Fibroblast of lung (primary cell): ENCODE measurements at regions not wholly inside any gene's neighbourhood (a gene's known extent, or its start where the extent isn't known, plus 50 kb on each side); places are given as distances from the start of the nearest gene placed in this dataset.

Experiments used
- DNase-seq, 2 donors: peaks; one replicate each; pipeline versions ENCODE4 v3.0.0 to v3.0.0-alpha.2; 2010; ENCODE audit warnings: low read depth in 2 of 2
- H2AFZ ChIP-seq: 2 replicates; pipeline ENCODE4 v1.5.1; 2012; ENCODE audit warnings: low read length, control low read depth, inconsistent platforms
- H3K27ac ChIP-seq: 2 replicates; pipeline ENCODE4 v1.5.1; 2011; ENCODE audit warnings: low read length, control low read depth; ENCODE audit not compliant: insufficient read depth
- H3K27me3 ChIP-seq: 2 replicates; pipeline ENCODE4 v1.5.1; 2011; ENCODE audit warnings: mild to moderate bottlenecking, low read length; ENCODE audit not compliant: control insufficient read depth, insufficient read depth
- H3K36me3 ChIP-seq: 2 replicates; pipeline ENCODE4 v1.5.1; 2011; ENCODE audit warnings: low read length; ENCODE audit not compliant: control insufficient read depth, insufficient read depth
- H3K4me1 ChIP-seq: 2 replicates; pipeline ENCODE4 v1.5.1; 2011; ENCODE audit warnings: low read length; ENCODE audit not compliant: control insufficient read depth, insufficient read depth; ENCODE audit errors: extremely low read depth
- H3K4me2 ChIP-seq: 2 replicates; pipeline ENCODE4 v1.5.1; 2011; ENCODE audit warnings: low read length, control low read depth; ENCODE audit not compliant: insufficient read depth; ENCODE audit errors: extremely low read depth
- H3K4me3 ChIP-seq, 4 experiments: fragments of 200-600 bp in 1 of 4; sonication (generic) in 1 of 4; replicated peaks in 1 of 4; 2 replicates each; pipeline ENCODE4 v1.5.1; 2011 to 2016; ENCODE audit warnings: low read length in 4 of 4, low read depth in 3 of 4, mild to moderate bottlenecking in 3 of 4, control low read depth in 2 of 4, inconsistent platforms in 1 of 4, mixed read lengths in 1 of 4; ENCODE audit not compliant: insufficient read depth in 1 of 4; ENCODE audit errors: control extremely low read depth in 1 of 4
- H3K79me2 ChIP-seq: 2 replicates; pipeline ENCODE4 v1.5.1; 2012; ENCODE audit warnings: mild to moderate bottlenecking, low read length, inconsistent platforms; ENCODE audit not compliant: control insufficient read depth, insufficient read depth
- H3K9ac ChIP-seq: 2 replicates; pipeline ENCODE4 v1.5.1; 2011; ENCODE audit warnings: mild to moderate bottlenecking, low read length, control low read depth; ENCODE audit not compliant: insufficient read depth
- H3K9me3 ChIP-seq: 2 replicates; pipeline ENCODE4 v1.5.1; 2012; ENCODE audit warnings: low read depth, low read length; ENCODE audit not compliant: control insufficient read depth, insufficient read depth
- H4K20me1 ChIP-seq: 2 replicates; pipeline ENCODE4 v1.5.1; 2011; ENCODE audit warnings: low read length; ENCODE audit not compliant: control insufficient read depth, insufficient read depth; ENCODE audit errors: extremely low read depth
- EZH2 ChIP-seq: IDR thresholded peaks from 2 replicates; pipeline ENCODE4 v1.5.1; 2012; ENCODE audit warnings: low read length, control low read depth, mild to moderate bottlenecking; ENCODE audit errors: missing control alignments
- TF ChIP-seq, protein P1 (sequence below), 2 donors: IDR thresholded peaks in 1 of 2; conservative IDR thresholded peaks in 1 of 2; 1 replicate in 1 of 2; 2 replicates in 1 of 2; pipeline ENCODE4 v1.5.1; 2011 to 2012; ENCODE audit warnings: low read length in 2 of 2, control low read depth in 1 of 2, inconsistent platforms in 1 of 2, low read depth in 1 of 2, mild to moderate bottlenecking in 1 of 2

GRCh38 chr1:234907208-234907939 lies 221.3 kb downstream of the TOMM20 start:
- no peak for DNase-seq
- H3K27ac ChIP-seq: peak overlapping the region; percentile 18
- no peaks in the 10 kb centered on the region for H3K36me3 ChIP-seq
- TF ChIP-seq, protein P1, sequence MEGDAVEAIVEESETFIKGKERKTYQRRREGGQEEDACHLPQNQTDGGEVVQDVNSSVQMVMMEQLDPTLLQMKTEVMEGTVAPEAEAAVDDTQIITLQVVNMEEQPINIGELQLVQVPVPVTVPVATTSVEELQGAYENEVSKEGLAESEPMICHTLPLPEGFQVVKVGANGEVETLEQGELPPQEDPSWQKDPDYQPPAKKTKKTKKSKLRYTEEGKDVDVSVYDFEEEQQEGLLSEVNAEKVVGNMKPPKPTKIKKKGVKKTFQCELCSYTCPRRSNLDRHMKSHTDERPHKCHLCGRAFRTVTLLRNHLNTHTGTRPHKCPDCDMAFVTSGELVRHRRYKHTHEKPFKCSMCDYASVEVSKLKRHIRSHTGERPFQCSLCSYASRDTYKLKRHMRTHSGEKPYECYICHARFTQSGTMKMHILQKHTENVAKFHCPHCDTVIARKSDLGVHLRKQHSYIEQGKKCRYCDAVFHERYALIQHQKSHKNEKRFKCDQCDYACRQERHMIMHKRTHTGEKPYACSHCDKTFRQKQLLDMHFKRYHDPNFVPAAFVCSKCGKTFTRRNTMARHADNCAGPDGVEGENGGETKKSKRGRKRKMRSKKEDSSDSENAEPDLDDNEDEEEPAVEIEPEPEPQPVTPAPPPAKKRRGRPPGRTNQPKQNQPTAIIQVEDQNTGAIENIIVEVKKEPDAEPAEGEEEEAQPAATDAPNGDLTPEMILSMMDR (conservative IDR thresholded peaks at IDR 0.05 in 1 of 2, IDR thresholded peaks at IDR 0.05 in 1 of 2; ENCODE audit: low read depth in 1 of 2, low read length in 2 of 2): no peak
- TF ChIP-seq EZH2: no peak
- no peaks in the 10 kb centered on the region for H3K79me2 ChIP-seq
- no peak overlapping the region for H3K4me2 ChIP-seq
- H3K9ac ChIP-seq: no peak overlapping the region
- H3K9me3 ChIP-seq: no peaks in the 10 kb centered on the region
- no peaks in the 10 kb centered on the region for H4K20me1 ChIP-seq
- H3K4me3 ChIP-seq: no peak overlapping the region
- no peaks in the 10 kb centered on the region for H3K27me3 ChIP-seq
- H3K4me1 ChIP-seq: peaks cover 2% of the 10 kb centered on the region
- H2AFZ ChIP-seq: no peak overlapping the region

DNA sequence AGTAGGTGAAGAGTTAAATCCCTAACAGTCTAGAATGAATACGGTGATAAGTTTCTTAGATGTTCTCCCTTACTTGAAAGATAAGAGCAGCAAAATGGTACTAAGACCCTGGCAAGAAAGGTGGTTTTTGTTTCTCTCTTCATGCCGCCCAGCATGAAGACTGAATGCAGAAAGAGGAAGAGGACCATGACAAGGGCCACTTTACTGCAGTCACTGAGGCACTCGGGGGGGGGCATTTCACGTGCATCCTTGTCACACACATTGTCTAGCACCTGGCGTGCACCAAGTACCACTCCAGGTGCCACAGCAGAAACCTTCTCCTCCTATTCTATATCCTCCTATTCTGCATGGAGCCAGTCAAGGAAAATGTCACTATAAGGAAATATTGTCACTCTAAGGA lies 222.0 kb downstream of the TOMM20 start:
- no peak overlapping the region for H2AFZ ChIP-seq
- H3K4me2 ChIP-seq: no peak overlapping the region
- peaks cover 2% of the 10 kb centered on the region for H3K4me1 ChIP-seq
- no peak overlapping the region for H3K4me3 ChIP-seq
- no peaks in the 10 kb centered on the region for H4K20me1 ChIP-seq
- no peaks in the 10 kb centered on the region for H3K36me3 ChIP-seq
- H3K9ac ChIP-seq: no peak overlapping the region
- no peak overlapping the region for H3K27ac ChIP-seq
- DNase-seq: no peak
- no peak for TF ChIP-seq EZH2
- TF ChIP-seq, protein P1 (conservative IDR thresholded peaks at IDR 0.05 in 1 of 2, IDR thresholded peaks at IDR 0.05 in 1 of 2; ENCODE audit: low read depth in 1 of 2, low read length in 2 of 2): no peak
- no peaks in the 10 kb centered on the region for H3K9me3 ChIP-seq
- H3K79me2 ChIP-seq: no peaks in the 10 kb centered on the region
- no peaks in the 10 kb centered on the region for H3K27me3 ChIP-seq

DNA sequence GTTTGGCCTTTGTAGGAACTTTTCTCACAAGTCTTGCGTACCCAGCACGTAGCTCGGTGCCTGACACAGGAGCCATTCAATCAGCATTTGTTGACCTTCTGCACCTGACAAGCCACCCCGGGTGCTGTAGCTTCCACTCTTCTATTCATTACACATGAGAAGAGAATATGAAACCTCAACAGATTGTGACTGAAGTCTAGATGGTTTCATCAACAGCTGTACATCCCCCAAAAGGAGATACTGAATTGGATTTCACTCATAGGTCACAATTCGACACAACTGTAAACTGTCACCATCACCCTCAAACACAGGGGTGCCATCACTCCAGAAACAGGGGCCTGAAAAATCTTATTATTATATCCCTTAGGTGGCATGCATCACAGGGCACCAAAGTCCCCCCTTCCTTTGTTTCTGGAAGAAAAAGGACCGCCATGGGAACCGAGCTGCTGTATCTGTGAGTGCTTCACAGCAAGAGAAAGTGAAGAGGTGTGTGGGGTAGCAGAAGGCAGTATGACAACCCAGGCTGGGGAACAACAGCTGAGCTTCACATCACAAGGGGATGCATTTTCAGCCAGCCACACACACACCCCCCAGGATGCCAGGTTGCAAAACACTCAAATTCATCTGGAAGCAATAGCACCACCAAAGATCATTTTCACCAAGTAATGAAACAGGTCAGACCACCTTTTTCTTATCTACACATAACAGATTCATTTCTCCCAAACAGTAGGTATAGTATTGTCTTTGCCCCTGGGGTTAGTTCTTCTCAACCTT lies 225.7 kb downstream of the TOMM20 start:
- Histone ChIP-seq H3K4me2 (no peak overlapping the region), H3K27ac (no peak overlapping the region), H3K27me3 (no peaks in the 10 kb centered on the region), H4K20me1 (no peaks in the 10 kb centered on the region), H3K4me3 (no peak overlapping the region), H3K36me3 (no peaks in the 10 kb centered on the region), H2AFZ (no peak overlapping the region), H3K79me2 (no peaks in the 10 kb centered on the region), H3K4me1 (peaks cover 12% of the 10 kb centered on the region), H3K9me3 (no peaks in the 10 kb centered on the region), H3K9ac (no peak overlapping the region)
- no peak for TF ChIP-seq EZH2
- TF ChIP-seq, protein P1 (conservative IDR thresholded peaks at IDR 0.05 in 1 of 2, IDR thresholded peaks at IDR 0.05 in 1 of 2; ENCODE audit: low read depth in 1 of 2, low read length in 2 of 2): no peak
- no peak for DNase-seq
